Stimulated activated naive CD8-positive, alpha-beta T cell treated with anti-CD3 and anti-CD28 coated beads, Interleukin-15, Interleukin-2, amounts not matched to agents 100 ng/mL and 50 ng/mL, for 24 hours (primary cell): ENCODE measurements at regions not wholly inside any gene's neighbourhood (a gene's known extent, or its start where the extent isn't known, plus 50 kb on each side); places are given as distances from the start of the nearest gene placed in this dataset.
"Not testable (repeated sequence)": the region's sequence is repeated elsewhere in the genome, so short reads cannot be mapped to it uniquely, and the experiment has no call there.

Experiments used
- H3K27ac Mint-ChIP-seq: one replicate; pipeline ENCODE4 v1.8.0; 2021; ENCODE audit warnings: mild to moderate bottlenecking, mixed read lengths
- H3K27me3 Mint-ChIP-seq: one replicate; pipeline ENCODE4 v1.8.0; 2021; ENCODE audit warnings: mixed read lengths
- H3K36me3 Mint-ChIP-seq: one replicate; pipeline ENCODE4 v1.8.0; 2021; ENCODE audit warnings: low read depth, mixed read lengths
- H3K4me1 Mint-ChIP-seq: one replicate; pipeline ENCODE4 v1.8.0; 2021; ENCODE audit warnings: low read depth, mixed read lengths
- H3K4me3 Mint-ChIP-seq: one replicate; pipeline ENCODE4 v1.8.0; 2021; ENCODE audit warnings: mild to moderate bottlenecking, mixed read lengths
- H3K9me3 Mint-ChIP-seq: one replicate; pipeline ENCODE4 v1.8.0; 2021; ENCODE audit warnings: mixed read lengths

GRCh38 chr4:177771645-177772044 lies 329.4 kb upstream of the AGA start:
- Mint-ChIP-seq H3K4me1 (no peaks in the 10 kb centered on the region), H3K9me3 (no peaks in the 10 kb centered on the region), H3K4me3 (no peak overlapping the region), H3K27me3 (peaks cover 3% of the 10 kb centered on the region), H3K36me3 (no peaks in the 10 kb centered on the region), H3K27ac (no peak overlapping the region)

- Mint-ChIP-seq H3K4me3 (no peak overlapping the region), H3K27me3 (peaks cover 3% of the 10 kb centered on the region), H3K36me3 (no peaks in the 10 kb centered on the region), H3K27ac (no peak overlapping the region), H3K4me1 (no peaks in the 10 kb centered on the region), H3K9me3 (no peaks in the 10 kb centered on the region)
These were observed 336.4 kb upstream of the AGA start for GRCh38 chr4:177778623-177779022.

DNA sequence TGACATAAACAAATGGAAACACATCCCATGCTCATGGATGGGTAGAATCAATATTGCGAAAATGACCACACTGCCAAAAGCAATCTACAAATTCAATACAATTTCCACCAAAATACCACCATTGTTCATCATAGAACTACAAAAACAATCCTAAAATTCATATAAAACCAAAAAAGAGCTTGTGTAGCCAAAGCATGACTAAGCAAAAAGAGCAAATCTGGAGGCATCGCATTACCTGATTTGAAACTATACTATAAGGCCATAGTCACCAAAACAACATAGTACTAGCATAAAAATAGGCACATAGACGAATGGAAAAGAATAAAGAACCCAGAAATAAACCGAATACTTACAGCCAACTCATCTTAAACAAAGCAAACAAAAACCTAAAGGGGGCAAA lies 342.8 kb upstream of the AGA start:
- Mint-ChIP-seq H3K27ac (no peak overlapping the region), H3K9me3 (no peaks in the 10 kb centered on the region), H3K4me1 (no peaks in the 10 kb centered on the region), H3K4me3 (no peak overlapping the region), H3K27me3 (no peaks in the 10 kb centered on the region), H3K36me3 (no peaks in the 10 kb centered on the region)

- Mint-ChIP-seq H3K9me3 (peaks cover 3% of the 10 kb centered on the region), H3K36me3 (no peaks in the 10 kb centered on the region), H3K4me1 (no peaks in the 10 kb centered on the region), H3K27ac (no peak overlapping the region), H3K4me3 (no peak overlapping the region), H3K27me3 (peaks cover 3% of the 10 kb centered on the region)
These were observed 347.4 kb upstream of the AGA start for GRCh38 chr4:177789610-177790009.

DNA sequence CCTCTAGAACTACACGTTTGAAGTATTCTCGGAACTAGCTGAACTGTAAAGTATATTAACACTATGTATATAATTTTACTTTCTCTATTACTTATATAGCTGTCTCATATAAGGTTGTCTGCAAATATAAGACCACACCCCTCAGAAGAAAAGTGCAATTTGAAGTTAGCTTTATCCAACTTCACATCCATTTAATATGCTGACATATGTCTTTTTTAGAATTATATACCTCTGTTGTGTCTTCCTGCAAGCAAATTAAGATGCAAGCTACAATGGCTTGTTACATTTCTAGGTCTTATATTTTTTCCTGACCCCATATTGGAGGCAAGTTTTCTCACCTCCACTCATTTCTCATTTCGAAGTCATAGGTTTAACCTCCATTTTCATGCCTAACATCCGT lies 349.0 kb upstream of the AGA start:
- Mint-ChIP-seq H3K9me3 (peaks cover 3% of the 10 kb centered on the region), H3K4me3 (no peak overlapping the region), H3K36me3 (no peaks in the 10 kb centered on the region), H3K4me1 (no peaks in the 10 kb centered on the region), H3K27ac (no peak overlapping the region), H3K27me3 (peaks cover 3% of the 10 kb centered on the region)

DNA sequence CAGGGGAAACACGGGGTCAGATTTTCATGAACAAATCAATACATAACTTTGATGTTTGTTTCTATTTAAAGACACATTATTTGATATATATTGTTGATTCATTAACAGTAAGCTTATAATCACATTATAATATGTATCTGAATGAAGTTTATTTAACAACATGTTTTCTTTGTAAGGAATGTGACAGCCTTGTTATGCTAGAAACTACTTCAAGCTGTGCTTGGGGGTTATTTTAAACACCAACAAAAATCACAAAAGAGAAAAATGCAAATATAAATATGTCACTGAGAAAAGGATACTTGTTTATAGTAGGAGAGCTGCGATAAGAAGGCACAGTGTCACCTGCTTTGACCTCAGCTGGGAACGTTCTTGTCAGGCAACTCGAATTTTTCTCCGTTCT lies 354.6 kb upstream of the AGA start:
- Mint-ChIP-seq H3K27me3 (no peaks in the 10 kb centered on the region), H3K4me3 (no peak overlapping the region), H3K9me3 (peaks cover 6% of the 10 kb centered on the region), H3K27ac (no peak overlapping the region), H3K36me3 (no peaks in the 10 kb centered on the region), H3K4me1 (no peaks in the 10 kb centered on the region)

DNA sequence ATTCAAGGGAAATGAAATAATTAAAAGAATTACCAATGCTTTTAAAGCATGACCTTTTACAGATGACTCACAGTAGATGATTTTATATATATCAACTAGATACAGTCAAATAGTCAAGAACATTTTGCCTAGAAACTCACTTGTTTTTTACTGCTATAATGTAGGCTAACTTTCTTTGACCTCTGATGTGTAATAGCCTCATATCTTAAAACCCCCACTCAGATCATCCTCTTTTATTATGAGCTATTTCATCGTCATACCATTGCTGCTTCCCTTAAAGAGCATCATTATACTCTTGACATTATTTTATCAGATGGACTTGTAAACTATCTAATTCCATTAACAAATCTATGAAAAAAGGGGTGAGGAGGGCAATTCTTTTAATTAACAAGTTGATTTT lies 355.9 kb upstream of the AGA start:
- Mint-ChIP-seq H3K9me3 (peaks cover 6% of the 10 kb centered on the region), H3K4me1 (no peaks in the 10 kb centered on the region), H3K27me3 (no peaks in the 10 kb centered on the region), H3K4me3 (no peak overlapping the region), H3K27ac (no peak overlapping the region), H3K36me3 (no peaks in the 10 kb centered on the region)

DNA sequence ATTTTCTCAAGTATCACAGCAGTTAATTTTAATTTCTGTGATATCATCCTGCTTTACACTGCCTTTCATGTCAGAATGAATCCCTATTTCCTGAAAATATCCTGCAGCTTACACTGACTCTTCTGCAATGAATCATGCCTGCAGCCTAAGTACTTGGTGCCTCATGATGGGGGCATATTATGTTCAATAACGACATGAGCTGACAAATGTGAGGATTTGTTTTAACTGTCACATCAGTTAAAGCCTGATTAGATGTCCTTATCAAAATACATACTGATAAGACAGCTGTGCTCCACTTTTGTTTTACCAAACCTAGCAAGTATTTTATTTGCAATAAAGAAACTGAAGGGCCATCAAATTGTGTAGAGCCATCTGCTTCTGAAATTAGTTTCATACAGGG lies 359.9 kb upstream of the AGA start:
- no peaks in the 10 kb centered on the region for H3K4me1 Mint-ChIP-seq
- peaks cover 3% of the 10 kb centered on the region for H3K9me3 Mint-ChIP-seq
- no peak overlapping the region for H3K27ac Mint-ChIP-seq
- H3K27me3 Mint-ChIP-seq, result no peaks in the 10 kb centered on the region
- H3K36me3 Mint-ChIP-seq, result no peaks in the 10 kb centered on the region
- H3K4me3 Mint-ChIP-seq, result no peak overlapping the region

GRCh38 chr4:177802661-177803060 lies 360.4 kb upstream of the AGA start:
- peaks cover 3% of the 10 kb centered on the region for H3K9me3 Mint-ChIP-seq
- no peaks in the 10 kb centered on the region for H3K36me3 Mint-ChIP-seq
- no peaks in the 10 kb centered on the region for H3K4me1 Mint-ChIP-seq
- H3K4me3 Mint-ChIP-seq, result no peak overlapping the region
- no peak overlapping the region for H3K27ac Mint-ChIP-seq
- no peaks in the 10 kb centered on the region for H3K27me3 Mint-ChIP-seq

DNA sequence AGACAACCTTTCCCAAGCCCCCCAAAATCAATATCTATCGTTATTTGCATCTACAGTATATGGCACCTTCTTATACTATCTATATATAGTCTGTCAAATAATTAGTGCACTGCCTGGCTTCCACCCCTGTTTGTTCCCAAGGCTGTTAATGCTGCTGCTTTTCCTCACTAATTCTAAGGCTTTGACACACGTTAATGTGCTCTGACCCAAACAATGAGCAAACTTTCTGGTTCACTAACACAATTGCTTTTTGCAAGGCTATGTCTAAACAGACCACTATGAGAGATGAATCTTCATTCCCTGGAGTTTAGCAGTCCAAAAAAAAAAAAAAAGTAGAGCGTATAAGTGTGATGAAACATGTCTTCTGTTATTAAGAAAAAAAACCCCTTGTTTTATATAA lies 360.9 kb upstream of the AGA start:
- H3K36me3 Mint-ChIP-seq, result no peaks in the 10 kb centered on the region
- H3K4me1 Mint-ChIP-seq, result no peaks in the 10 kb centered on the region
- H3K27me3 Mint-ChIP-seq, result no peaks in the 10 kb centered on the region
- H3K4me3 Mint-ChIP-seq, result no peak overlapping the region
- H3K9me3 Mint-ChIP-seq, result peaks cover 3% of the 10 kb centered on the region
- H3K27ac Mint-ChIP-seq, result no peak overlapping the region

DNA sequence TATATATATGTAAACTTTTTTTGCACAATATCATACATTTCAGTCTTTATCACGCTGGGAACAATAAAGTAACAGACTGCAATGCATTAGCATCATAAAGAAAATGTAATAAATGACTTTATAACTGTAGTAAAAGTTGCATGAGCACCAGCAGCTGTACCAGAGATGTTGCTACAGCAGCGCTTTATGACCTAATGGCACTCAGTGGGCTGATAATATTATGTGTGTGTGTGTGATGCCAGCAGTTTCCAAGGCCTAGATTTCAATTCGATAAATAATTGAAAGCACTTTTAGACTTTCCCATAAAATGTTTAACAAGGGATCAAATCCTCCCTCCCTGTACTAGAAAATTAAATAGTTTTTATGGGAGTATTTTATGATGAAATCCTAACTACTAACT lies 367.6 kb upstream of the AGA start:
- no peaks in the 10 kb centered on the region for H3K4me1 Mint-ChIP-seq
- no peaks in the 10 kb centered on the region for H3K27me3 Mint-ChIP-seq
- H3K36me3 Mint-ChIP-seq, result no peaks in the 10 kb centered on the region
- no peak overlapping the region for H3K27ac Mint-ChIP-seq
- no peak overlapping the region for H3K4me3 Mint-ChIP-seq
- H3K9me3 Mint-ChIP-seq, result no peaks in the 10 kb centered on the region

- Mint-ChIP-seq H3K36me3 (no peaks in the 10 kb centered on the region), H3K4me1 (no peaks in the 10 kb centered on the region), H3K27me3 (no peaks in the 10 kb centered on the region), H3K27ac (no peak overlapping the region), H3K9me3 (no peaks in the 10 kb centered on the region), H3K4me3 (no peak overlapping the region)
These were observed 368.0 kb upstream of the AGA start for GRCh38 chr4:177810220-177810619.

DNA sequence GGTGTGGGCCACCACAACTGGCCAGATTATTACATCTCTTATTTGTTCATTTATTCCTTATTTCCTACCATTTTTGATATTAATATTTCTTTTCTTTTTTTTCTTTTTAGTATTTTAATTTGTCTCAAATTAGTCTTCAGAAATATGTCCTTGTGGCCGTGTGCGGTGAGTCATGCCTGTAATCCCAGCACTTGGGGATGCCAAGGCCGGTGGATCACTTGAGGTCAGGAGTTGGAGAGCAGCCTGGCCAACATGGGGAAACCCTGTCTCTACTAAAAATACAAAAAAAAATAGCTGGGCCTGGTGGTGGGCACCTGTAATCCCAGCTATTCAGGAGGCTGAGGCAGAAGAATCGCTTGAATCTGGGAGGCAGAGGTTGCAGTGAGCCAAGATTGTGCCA lies 376.2 kb upstream of the AGA start:
- H3K4me1 Mint-ChIP-seq, H3K36me3 Mint-ChIP-seq: not testable (repeated sequence)

GRCh38 chr4:177826973-177827372 lies 384.7 kb upstream of the AGA start:
- no peaks in the 10 kb centered on the region for H3K36me3 Mint-ChIP-seq
- H3K27me3 Mint-ChIP-seq, result no peaks in the 10 kb centered on the region
- H3K4me3 Mint-ChIP-seq, result no peak overlapping the region
- peaks cover 7% of the 10 kb centered on the region for H3K9me3 Mint-ChIP-seq
- H3K4me1 Mint-ChIP-seq, result no peaks in the 10 kb centered on the region
- H3K27ac Mint-ChIP-seq, result no peak overlapping the region

More for the DNA sequence above, 376.2 kb upstream of the AGA start:
- not testable (repeated sequence) for H3K9me3 Mint-ChIP-seq, H3K27ac Mint-ChIP-seq, H3K27me3 Mint-ChIP-seq, H3K4me3 Mint-ChIP-seq

DNA sequence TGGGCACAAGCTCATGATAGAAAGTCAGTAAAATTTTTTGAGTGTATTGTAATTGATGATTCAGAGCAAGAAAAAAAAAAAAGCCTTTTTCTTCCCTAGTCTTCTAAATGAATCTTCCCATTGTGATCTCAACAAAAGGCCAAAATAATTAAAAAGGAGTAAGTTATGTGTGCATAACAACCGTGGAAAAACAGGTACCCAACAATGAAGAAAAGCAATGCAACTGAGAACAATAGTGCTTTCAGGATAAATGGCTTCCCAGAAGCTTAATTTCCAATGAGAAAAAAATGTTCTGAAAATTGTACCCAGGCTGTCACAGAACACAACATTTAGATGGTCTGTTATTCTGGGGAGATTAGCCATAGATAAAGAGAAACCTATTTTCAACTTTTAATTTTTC lies 399.0 kb upstream of the AGA start:
- H3K36me3 Mint-ChIP-seq, result no peaks in the 10 kb centered on the region
- H3K27me3 Mint-ChIP-seq, result no peaks in the 10 kb centered on the region
- no peak overlapping the region for H3K4me3 Mint-ChIP-seq

GRCh38 chr4:177853229-177853628 lies 411.0 kb upstream of the AGA start:
- H3K27me3 Mint-ChIP-seq, result no peaks in the 10 kb centered on the region
- H3K9me3 Mint-ChIP-seq, result peaks cover 4% of the 10 kb centered on the region
- H3K4me3 Mint-ChIP-seq, result no peak overlapping the region
- H3K36me3 Mint-ChIP-seq, result no peaks in the 10 kb centered on the region
- H3K27ac Mint-ChIP-seq, result no peak overlapping the region
- H3K4me1 Mint-ChIP-seq, result no peaks in the 10 kb centered on the region

More for the DNA sequence above, 399.0 kb upstream of the AGA start:
- H3K9me3 Mint-ChIP-seq, result no peaks in the 10 kb centered on the region
- no peak overlapping the region for H3K27ac Mint-ChIP-seq
- H3K4me1 Mint-ChIP-seq, result no peaks in the 10 kb centered on the region
